NT2/D1 (cell line): ENCODE measurements at regions not wholly inside any gene's neighbourhood (a gene's known extent, or its start where the extent isn't known, plus 50 kb on each side); places are given as distances from the start of the nearest gene placed in this dataset.
A peak's percentile ranks its signal among the peaks of the same experiment; 100 is the strongest.

Source experiments
- DNase-seq: peaks from one replicate; pipeline ENCODE4 v3.0.0-alpha.2; 2011; ENCODE audit warnings: low read depth, low spot score
- H3K27me3 ChIP-seq: 2 replicates; pipeline ENCODE4 v1.6.0; 2011; ENCODE audit warnings: mild to moderate bottlenecking; ENCODE audit not compliant: insufficient read length, insufficient read depth
- H3K36me3 ChIP-seq: 2 replicates; pipeline ENCODE4 v1.6.1; 2011; ENCODE audit warnings: mild to moderate bottlenecking, low read length, mixed read lengths; ENCODE audit not compliant: insufficient read depth, insufficient read length
- H3K4me1 ChIP-seq: 2 replicates; pipeline ENCODE4 v1.5.1; 2011; ENCODE audit not compliant: insufficient read depth, insufficient read length
- H3K4me3 ChIP-seq: 2 replicates; pipeline ENCODE4 v1.5.1; 2011; ENCODE audit warnings: low read depth; ENCODE audit not compliant: insufficient read length
- H3K9ac ChIP-seq: 2 replicates; pipeline ENCODE4 v1.6.0; 2011; ENCODE audit warnings: low read depth; ENCODE audit not compliant: insufficient read length
- H3K9me3 ChIP-seq: 2 replicates; pipeline ENCODE4 v1.5.1; 2011; ENCODE audit warnings: mild to moderate bottlenecking, low read length; ENCODE audit not compliant: insufficient read depth
- SUZ12 ChIP-seq: IDR thresholded peaks from 2 replicates; pipeline ENCODE4 v1.6.1; 2011; ENCODE audit not compliant: insufficient read length, insufficient read depth; ENCODE audit errors: extremely low read depth
- YY1 ChIP-seq: IDR thresholded peaks from 2 replicates; pipeline ENCODE4 v1.6.1; 2011; ENCODE audit not compliant: insufficient read length, insufficient read depth
- ZNF274 ChIP-seq: IDR thresholded peaks from 2 replicates; pipeline ENCODE4 v1.6.1; 2011; ENCODE audit warnings: mild to moderate bottlenecking, low read depth, low read length

GRCh38 chr11:122207505-122207904, 91.5 kb upstream of the BLID start:
- peaks cover 3% of the 10 kb centered on the region for H3K4me1 ChIP-seq

DNA sequence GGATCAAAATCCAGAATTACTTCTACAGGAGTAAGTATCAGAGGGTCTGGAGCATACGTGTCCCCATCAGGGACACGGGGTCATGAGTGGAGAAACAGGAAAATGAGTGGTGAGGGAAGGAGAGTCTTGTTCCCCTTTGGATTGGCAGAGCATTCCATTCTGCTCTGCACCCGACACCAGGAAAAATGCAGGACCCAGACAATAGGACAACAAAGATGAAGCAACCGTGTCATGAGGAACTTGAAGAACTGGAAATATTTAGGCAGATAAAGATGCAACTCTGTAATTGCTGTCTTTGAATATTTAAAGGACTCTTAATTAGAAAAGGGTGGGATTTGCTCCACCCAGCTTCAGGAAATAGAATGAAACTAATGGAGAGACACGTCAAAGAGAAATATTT, 89.0 kb upstream of the BLID start:
- TF ChIP-seq ZNF274 (no peak), YY1 (no peak), SUZ12 (no peak)
- Histone ChIP-seq H3K4me1 (peaks cover 3% of the 10 kb centered on the region), H3K36me3 (no peaks in the 10 kb centered on the region), H3K9ac (no peak overlapping the region), H3K27me3 (no peaks in the 10 kb centered on the region), H3K4me3 (no peak overlapping the region), H3K9me3 (no peaks in the 10 kb centered on the region)
- DNase-seq = no peak

More at GRCh38 chr11:122207505-122207904, 91.5 kb upstream of the BLID start:
- DNase-seq = no peak
- H3K9ac ChIP-seq = no peak overlapping the region
- no peaks in the 10 kb centered on the region for H3K9me3 ChIP-seq
- no peak overlapping the region for H3K4me3 ChIP-seq
- no peaks in the 10 kb centered on the region for H3K36me3 ChIP-seq
- TF ChIP-seq ZNF274 (no peak), YY1 (no peak), SUZ12 (no peak)
- H3K27me3 ChIP-seq = no peaks in the 10 kb centered on the region

DNA sequence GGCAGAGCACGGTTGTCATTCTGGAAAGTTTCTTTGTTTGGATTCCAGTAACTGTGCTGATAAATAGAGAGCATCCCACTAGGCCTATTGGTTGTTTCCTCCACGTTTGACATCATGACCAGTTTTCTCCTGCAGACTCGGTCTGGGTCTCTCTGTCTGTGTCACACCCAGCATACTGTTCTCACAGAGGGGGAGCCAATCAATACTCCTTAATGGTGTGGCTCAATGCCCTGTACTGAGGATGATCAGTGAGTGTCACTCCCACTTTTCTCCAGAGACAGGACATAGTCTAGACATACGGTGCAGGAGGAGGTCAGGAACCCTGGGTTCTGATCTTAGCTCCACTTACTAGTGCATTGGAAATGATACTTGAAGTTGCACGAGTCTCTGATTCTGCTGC, 88.2 kb upstream of the BLID start:
- Histone ChIP-seq H3K27me3 (no peaks in the 10 kb centered on the region), H3K4me1 (peaks cover 3% of the 10 kb centered on the region), H3K9me3 (no peaks in the 10 kb centered on the region), H3K9ac (no peak overlapping the region), H3K4me3 (no peak overlapping the region), H3K36me3 (no peaks in the 10 kb centered on the region)
- DNase-seq = no peak
- TF ChIP-seq ZNF274 = no peak
- no peak for TF ChIP-seq SUZ12
- no peak for TF ChIP-seq YY1

DNA sequence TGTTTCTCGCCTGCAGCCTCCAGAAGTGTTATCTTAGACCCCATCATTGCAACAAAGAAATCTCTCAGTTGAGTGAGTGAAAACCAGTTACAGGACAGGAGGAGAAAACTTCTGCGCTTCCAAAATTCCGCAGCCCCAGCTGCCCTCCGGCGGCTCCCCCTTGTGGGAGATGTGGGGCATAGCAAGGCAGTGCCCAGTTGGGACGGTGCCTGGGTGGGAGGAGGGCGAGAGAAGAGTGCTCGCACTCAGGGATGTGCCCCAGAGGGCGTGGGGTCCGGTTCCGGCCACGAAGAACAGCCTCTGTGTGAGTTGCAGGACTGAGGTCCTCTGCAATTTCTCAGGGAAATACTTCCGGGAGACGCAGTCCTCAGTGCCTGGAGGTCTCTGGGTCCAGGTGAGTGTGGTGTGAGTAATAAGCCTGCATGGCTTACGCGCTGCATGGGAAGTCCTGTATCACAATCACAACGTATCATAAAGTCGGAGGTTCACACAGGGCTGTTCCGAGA, 87.0 kb upstream of the BLID start:
- H3K27me3 ChIP-seq = no peaks in the 10 kb centered on the region
- no peaks in the 10 kb centered on the region for H3K36me3 ChIP-seq
- no peak overlapping the region for H3K9ac ChIP-seq
- no peak overlapping the region for H3K4me3 ChIP-seq
- DNase-seq = peak; percentile 43
- no peaks in the 10 kb centered on the region for H3K9me3 ChIP-seq
- peaks cover 3% of the 10 kb centered on the region for H3K4me1 ChIP-seq
- TF ChIP-seq SUZ12 (no peak), YY1 (no peak), ZNF274 (no peak)

DNA sequence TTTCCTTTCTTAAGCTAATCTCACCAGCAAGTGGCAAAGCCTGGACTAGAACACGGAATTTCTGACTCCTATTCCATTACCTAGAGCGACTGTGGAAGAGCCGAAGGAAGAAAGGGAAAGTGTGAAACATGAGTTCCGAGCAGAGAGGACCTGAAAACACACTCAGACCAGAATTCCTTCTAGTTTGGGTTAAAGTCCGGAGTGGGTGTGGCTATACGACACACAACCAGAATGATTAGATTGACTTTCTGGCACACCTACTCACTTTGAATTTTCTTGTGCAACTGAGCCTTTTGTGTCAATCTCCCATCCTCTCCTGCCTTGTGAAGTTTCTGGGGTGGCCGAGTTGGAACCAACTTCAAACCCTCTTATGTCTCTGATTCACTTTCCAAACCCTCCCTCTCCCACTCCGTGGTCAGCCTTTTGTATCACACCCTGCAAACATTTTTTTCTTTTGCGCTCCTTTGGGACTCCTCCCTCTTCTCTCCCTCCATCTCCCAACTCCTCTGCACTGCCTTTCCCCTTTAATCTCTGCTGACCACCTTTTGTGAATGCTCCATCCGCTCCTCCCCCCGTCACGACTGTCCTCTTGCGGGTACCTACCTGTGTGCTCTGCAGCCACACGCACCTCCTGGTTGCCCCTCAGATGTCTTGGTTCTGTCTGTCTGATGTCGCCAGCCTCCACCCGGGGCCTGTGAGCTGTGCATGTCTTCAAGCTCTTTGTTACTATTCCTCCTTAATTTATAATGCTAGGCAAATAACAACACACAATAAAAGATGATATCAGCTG, 86.3 kb upstream of the BLID start:
- no peak for TF ChIP-seq YY1
- H3K9ac ChIP-seq = no peak overlapping the region
- H3K4me3 ChIP-seq = no peak overlapping the region
- H3K36me3 ChIP-seq = no peaks in the 10 kb centered on the region
- H3K27me3 ChIP-seq = no peaks in the 10 kb centered on the region
- peaks cover 3% of the 10 kb centered on the region for H3K4me1 ChIP-seq
- H3K9me3 ChIP-seq = no peaks in the 10 kb centered on the region
- no peak for DNase-seq

- no peak for TF ChIP-seq YY1
- TF ChIP-seq ZNF274 = no peak
- no peak for TF ChIP-seq SUZ12
- no peak for DNase-seq
- no peak overlapping the region for H3K4me3 ChIP-seq
- no peaks in the 10 kb centered on the region for H3K36me3 ChIP-seq
- no peaks in the 10 kb centered on the region for H3K9me3 ChIP-seq
- H3K27me3 ChIP-seq = no peaks in the 10 kb centered on the region
- no peak overlapping the region for H3K9ac ChIP-seq
- H3K4me1 ChIP-seq = peaks cover 3% of the 10 kb centered on the region
These were observed 85.1 kb upstream of the BLID start for GRCh38 chr11:122201106-122201505.

- TF ChIP-seq SUZ12 (no peak), ZNF274 (no peak), YY1 (no peak)
- no peak overlapping the region for H3K4me3 ChIP-seq
- DNase-seq = no peak
- peaks cover 3% of the 10 kb centered on the region for H3K4me1 ChIP-seq
- no peak overlapping the region for H3K9ac ChIP-seq
- H3K9me3 ChIP-seq = no peaks in the 10 kb centered on the region
- H3K27me3 ChIP-seq = no peaks in the 10 kb centered on the region
- H3K36me3 ChIP-seq = no peaks in the 10 kb centered on the region
These were observed 83.6 kb upstream of the BLID start for GRCh38 chr11:122199661-122200060.
